Right lobe of liver (tissue), 4 donors: ENCODE measurements at regions not wholly inside any gene's neighbourhood (a gene's known extent, or its start where the extent isn't known, plus 50 kb on each side); places are given as distances from the start of the nearest gene placed in this dataset.
"Not testable (repeated sequence)": the region's sequence is repeated elsewhere in the genome, so short reads cannot be mapped to it uniquely, and the experiment has no call there.

Source experiments
- CTCF ChIP-seq, 4 donors: fragments of 200-600 bp in 3 of 4; fragments of 450-650 bp in 1 of 4; IDR thresholded peaks; one replicate each; pipeline versions ENCODE4 v1.5.1 to v1.8.0; 2016 to 2022; ENCODE audit warnings: antibody characterized with exemption in 4 of 4, mild to moderate bottlenecking in 2 of 4
- POLR2A ChIP-seq: fragments of 450-650 bp; IDR thresholded peaks from one replicate; pipeline ENCODE4 v1.6.1; 2017; ENCODE audit warnings: antibody characterized with exemption, mild to moderate bottlenecking
- donor health status: DM: no; HTN: no; CAD: no.
- donor health status: DM: no; HTN: no; CAD: no.
- donor health status: DM: no; HTN: yes; CAD: no.

DNA sequence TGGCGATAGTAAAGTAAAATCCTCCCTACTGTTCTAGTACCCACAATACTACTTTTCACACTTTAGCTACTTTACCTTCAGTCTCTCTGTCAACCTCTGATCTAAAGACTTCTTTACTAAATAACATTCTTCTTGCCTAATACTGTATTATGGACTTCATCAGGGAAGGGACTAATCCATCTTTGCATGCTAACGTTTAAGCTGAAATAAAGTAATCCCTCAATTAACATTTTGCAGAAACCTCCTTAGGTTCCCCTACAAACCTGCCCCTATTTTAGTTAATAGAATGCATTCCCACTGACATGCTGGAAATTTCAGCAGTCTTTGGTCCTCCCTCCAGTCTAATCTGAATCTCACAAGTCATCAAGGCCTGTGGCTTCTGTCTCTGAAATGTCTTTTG, 99.1 kb upstream of the NBPF8 start:
- TF ChIP-seq CTCF (IDR thresholded peaks at IDR 0.05); POLR2A: not testable (repeated sequence)
